Chondrocyte (in vitro differentiated cells): ENCODE measurements at regions not wholly inside any gene's neighbourhood (a gene's known extent, or its start where the extent isn't known, plus 50 kb on each side); places are given as distances from the start of the nearest gene placed in this dataset.

Source experiments
- DNase-seq: peaks from one replicate; pipeline ENCODE4 v3.0.0; 2021; ENCODE audit warnings: mixed read lengths, low spot score
- H3K27ac Mint-ChIP-seq: one replicate; pipeline ENCODE4 v1.8.0; 2021; ENCODE audit warnings: mild to moderate bottlenecking, moderate library complexity, mixed read lengths; ENCODE audit not compliant: unreplicated experiment
- H3K27me3 Mint-ChIP-seq: 2 replicates; pipeline ENCODE4 v1.8.0; 2021; ENCODE audit warnings: low read depth, mixed read lengths
- H3K36me3 Mint-ChIP-seq: 2 replicates; pipeline ENCODE4 v1.8.0; 2021; ENCODE audit warnings: low read depth, mixed read lengths
- H3K4me1 Mint-ChIP-seq: 2 replicates; pipeline ENCODE4 v1.8.0; 2021; ENCODE audit warnings: low read depth, mild to moderate bottlenecking, mixed read lengths
- H3K4me3 Mint-ChIP-seq: one replicate; pipeline ENCODE4 v1.8.0; 2021; ENCODE audit warnings: mild to moderate bottlenecking, moderate library complexity, mixed read lengths; ENCODE audit not compliant: unreplicated experiment
- H3K9me3 Mint-ChIP-seq: 2 replicates; pipeline ENCODE4 v1.8.0; 2021; ENCODE audit warnings: low read depth, mixed read lengths
- CTCF ChIP-seq: fragments of 200-600 bp; sonication (generic); IDR thresholded peaks from 2 replicates; pipeline ENCODE4 v1.5.0; 2021; ENCODE audit warnings: antibody characterized with exemption, mild to moderate bottlenecking, moderate library complexity

- Mint-ChIP-seq H3K36me3 (peaks cover 2% of the 10 kb centered on the region), H3K4me1 (no peaks in the 10 kb centered on the region), H3K27ac (no peak overlapping the region), H3K4me3 (no peak overlapping the region), H3K9me3 (no peaks in the 10 kb centered on the region), H3K27me3 (peaks cover 45% of the 10 kb centered on the region)
- TF ChIP-seq CTCF, result no peak
- DNase-seq, result no peak
Measured at GRCh38 chr1:62993844-62994243, 209.9 kb downstream of the ATG4C start.

DNA sequence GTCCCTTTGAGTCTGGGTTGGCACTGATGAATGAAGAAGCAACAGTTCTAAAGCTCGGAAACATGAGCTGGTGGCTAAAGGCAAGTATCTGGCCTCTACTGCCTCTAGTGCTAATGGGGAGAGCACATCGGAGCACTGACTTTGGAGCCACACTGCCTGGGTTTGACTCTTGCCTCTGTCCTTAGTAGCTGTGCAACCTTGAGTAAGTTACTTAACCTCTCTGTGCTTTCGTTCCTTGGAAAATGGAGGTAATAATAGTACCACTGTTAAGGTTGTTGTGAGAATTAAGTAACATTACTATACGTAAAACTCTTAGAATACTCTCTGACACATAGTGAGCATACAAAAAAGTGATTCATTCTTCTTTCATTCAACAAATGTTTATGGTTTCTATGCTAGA, 211.2 kb downstream of the ATG4C start:
- no peak overlapping the region for H3K4me3 Mint-ChIP-seq
- H3K27me3 Mint-ChIP-seq, result peaks cover 45% of the 10 kb centered on the region
- no peaks in the 10 kb centered on the region for H3K4me1 Mint-ChIP-seq
- H3K9me3 Mint-ChIP-seq, result no peaks in the 10 kb centered on the region
- no peak overlapping the region for H3K27ac Mint-ChIP-seq
- TF ChIP-seq CTCF, result no peak
- no peak for DNase-seq
- H3K36me3 Mint-ChIP-seq, result peaks cover 2% of the 10 kb centered on the region

DNA sequence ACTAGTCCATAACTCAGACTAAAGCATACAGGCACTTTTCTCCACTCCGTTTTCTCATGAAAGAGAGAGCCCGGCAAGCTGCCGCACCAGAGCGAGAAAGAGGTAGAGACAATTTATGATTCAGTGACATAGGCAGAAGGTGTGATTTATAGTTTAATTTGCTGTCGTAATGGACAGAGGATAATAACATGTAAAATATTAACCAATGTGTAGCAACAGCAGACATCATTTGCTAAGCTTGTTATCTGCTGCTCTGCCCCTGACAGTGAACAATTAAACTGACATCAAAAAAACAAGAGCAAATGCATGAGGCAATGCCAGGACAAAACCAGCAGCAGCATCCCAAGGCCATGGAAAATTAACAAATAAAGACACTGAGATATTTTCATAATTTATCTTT, 214.0 kb downstream of the ATG4C start:
- no peak for DNase-seq
- no peak for TF ChIP-seq CTCF
- no peak overlapping the region for H3K27ac Mint-ChIP-seq
- no peaks in the 10 kb centered on the region for H3K9me3 Mint-ChIP-seq
- peaks cover 2% of the 10 kb centered on the region for H3K36me3 Mint-ChIP-seq
- peaks cover 38% of the 10 kb centered on the region for H3K27me3 Mint-ChIP-seq
- no peak overlapping the region for H3K4me3 Mint-ChIP-seq
- no peaks in the 10 kb centered on the region for H3K4me1 Mint-ChIP-seq

DNA sequence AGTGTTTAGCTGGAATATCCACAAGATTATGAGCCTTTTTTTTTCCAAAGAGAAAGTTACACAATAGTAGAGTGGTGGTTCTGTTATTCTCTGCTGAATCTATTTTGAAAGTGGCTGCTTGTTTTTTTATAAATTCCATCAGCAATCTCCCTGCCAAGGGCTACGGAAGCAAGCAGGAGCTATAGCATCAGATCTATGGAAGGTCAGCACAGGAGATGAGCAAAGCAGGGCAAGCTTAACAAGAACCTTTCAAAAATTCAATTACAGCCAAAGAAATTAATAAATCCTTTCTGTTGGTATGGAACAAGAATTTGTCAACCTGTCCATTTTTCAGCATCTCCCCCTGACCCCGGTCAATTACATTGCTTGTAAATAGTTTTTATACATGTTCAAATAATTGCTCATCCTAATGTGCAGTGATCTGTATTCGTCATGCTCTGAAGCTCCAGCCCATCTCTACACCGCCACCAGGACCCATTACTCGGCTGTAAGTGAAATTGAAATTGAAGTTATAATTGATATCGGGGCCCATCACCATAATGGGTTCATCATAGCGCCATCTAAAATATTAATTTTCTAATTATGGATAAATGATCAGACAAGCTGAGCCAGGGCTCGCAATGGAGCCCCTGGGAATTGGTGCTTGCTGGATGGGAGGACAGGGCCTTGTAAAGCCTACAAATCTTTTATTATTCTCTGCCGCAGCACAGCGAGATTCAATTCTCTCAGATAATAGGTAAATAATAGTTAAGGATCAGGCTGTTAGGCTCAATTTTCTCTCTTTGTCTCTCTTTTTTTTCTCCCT, 215.1 kb downstream of the ATG4C start:
- no peaks in the 10 kb centered on the region for H3K4me1 Mint-ChIP-seq
- H3K27ac Mint-ChIP-seq, result no peak overlapping the region
- no peaks in the 10 kb centered on the region for H3K9me3 Mint-ChIP-seq
- H3K27me3 Mint-ChIP-seq, result peaks cover 33% of the 10 kb centered on the region
- no peak for TF ChIP-seq CTCF
- DNase-seq, result no peak
- no peak overlapping the region for H3K4me3 Mint-ChIP-seq
- no peaks in the 10 kb centered on the region for H3K36me3 Mint-ChIP-seq

GRCh38 chr1:63000508-63000907, 216.6 kb downstream of the ATG4C start:
- H3K27me3 Mint-ChIP-seq, result peaks cover 40% of the 10 kb centered on the region

More at GRCh38 chr1:63000508-63000907, 216.6 kb downstream of the ATG4C start:
- Mint-ChIP-seq H3K36me3 (no peaks in the 10 kb centered on the region), H3K4me1 (no peaks in the 10 kb centered on the region), H3K9me3 (no peaks in the 10 kb centered on the region), H3K4me3 (no peak overlapping the region), H3K27ac (no peak overlapping the region)
- TF ChIP-seq CTCF, result no peak
- DNase-seq, result no peak
